ENCODE measurements at regions not wholly inside any gene's neighbourhood (a gene's known extent, or its start where the extent isn't known, plus 50 kb on each side); places are given as distances from the start of the nearest gene placed in this dataset.

DNA sequence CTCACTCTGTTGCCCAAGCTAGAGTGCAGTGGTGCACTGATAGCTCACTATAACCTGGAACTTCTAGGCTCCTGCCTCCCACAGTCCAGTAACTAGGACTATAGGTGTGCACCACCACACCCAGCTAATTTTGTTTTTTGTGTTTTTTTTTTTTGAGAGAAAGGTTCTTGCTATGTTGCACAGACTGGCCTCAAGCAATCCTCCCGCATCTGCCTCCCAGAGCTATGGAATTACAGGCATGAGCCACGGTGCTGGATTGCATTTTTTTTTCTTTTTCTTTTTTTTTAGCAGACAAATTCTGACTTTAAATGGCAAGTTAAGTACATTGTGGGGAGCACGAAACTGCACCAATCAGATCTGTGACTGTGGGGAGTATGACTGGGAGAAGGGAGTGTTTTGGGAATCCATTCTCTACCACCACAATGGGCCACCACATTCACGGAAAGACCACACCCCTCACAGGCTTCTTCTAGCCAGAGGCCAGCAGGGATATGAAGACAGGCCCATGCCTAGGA lies 58.1 kb upstream of the MSMB start:
- TF ChIP-seq ZBTB8A (IDR thresholded peaks at IDR 0.05; ENCODE audit: partially characterized antibody), result no peak
- TF ChIP-seq RFX5 (IDR thresholded peaks at IDR 0.05; ENCODE audit: low read depth, low read length), result no peak
- TF ChIP-seq EZH2 (IDR thresholded peaks at IDR 0.05; ENCODE audit: borderline replicate concordance, low read depth, low read length), result no peak
- TF ChIP-seq, protein P1, sequence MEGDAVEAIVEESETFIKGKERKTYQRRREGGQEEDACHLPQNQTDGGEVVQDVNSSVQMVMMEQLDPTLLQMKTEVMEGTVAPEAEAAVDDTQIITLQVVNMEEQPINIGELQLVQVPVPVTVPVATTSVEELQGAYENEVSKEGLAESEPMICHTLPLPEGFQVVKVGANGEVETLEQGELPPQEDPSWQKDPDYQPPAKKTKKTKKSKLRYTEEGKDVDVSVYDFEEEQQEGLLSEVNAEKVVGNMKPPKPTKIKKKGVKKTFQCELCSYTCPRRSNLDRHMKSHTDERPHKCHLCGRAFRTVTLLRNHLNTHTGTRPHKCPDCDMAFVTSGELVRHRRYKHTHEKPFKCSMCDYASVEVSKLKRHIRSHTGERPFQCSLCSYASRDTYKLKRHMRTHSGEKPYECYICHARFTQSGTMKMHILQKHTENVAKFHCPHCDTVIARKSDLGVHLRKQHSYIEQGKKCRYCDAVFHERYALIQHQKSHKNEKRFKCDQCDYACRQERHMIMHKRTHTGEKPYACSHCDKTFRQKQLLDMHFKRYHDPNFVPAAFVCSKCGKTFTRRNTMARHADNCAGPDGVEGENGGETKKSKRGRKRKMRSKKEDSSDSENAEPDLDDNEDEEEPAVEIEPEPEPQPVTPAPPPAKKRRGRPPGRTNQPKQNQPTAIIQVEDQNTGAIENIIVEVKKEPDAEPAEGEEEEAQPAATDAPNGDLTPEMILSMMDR (IDR thresholded peaks at IDR 0.05 in 2 of 3, conservative IDR thresholded peaks at IDR 0.05 in 1 of 3; ENCODE audit: insufficient read depth in 2 of 3, low read depth in 1 of 3, low read length in 3 of 3), result no peak
- TF ChIP-seq, protein P2, sequence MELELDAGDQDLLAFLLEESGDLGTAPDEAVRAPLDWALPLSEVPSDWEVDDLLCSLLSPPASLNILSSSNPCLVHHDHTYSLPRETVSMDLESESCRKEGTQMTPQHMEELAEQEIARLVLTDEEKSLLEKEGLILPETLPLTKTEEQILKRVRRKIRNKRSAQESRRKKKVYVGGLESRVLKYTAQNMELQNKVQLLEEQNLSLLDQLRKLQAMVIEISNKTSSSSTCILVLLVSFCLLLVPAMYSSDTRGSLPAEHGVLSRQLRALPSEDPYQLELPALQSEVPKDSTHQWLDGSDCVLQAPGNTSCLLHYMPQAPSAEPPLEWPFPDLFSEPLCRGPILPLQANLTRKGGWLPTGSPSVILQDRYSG (tag; conservative IDR thresholded peaks at IDR 0.05; ENCODE audit: low read depth), result no peak
- TF ChIP-seq RNF2 (IDR thresholded peaks at IDR 0.05), result no peak
- TF ChIP-seq, protein P3, sequence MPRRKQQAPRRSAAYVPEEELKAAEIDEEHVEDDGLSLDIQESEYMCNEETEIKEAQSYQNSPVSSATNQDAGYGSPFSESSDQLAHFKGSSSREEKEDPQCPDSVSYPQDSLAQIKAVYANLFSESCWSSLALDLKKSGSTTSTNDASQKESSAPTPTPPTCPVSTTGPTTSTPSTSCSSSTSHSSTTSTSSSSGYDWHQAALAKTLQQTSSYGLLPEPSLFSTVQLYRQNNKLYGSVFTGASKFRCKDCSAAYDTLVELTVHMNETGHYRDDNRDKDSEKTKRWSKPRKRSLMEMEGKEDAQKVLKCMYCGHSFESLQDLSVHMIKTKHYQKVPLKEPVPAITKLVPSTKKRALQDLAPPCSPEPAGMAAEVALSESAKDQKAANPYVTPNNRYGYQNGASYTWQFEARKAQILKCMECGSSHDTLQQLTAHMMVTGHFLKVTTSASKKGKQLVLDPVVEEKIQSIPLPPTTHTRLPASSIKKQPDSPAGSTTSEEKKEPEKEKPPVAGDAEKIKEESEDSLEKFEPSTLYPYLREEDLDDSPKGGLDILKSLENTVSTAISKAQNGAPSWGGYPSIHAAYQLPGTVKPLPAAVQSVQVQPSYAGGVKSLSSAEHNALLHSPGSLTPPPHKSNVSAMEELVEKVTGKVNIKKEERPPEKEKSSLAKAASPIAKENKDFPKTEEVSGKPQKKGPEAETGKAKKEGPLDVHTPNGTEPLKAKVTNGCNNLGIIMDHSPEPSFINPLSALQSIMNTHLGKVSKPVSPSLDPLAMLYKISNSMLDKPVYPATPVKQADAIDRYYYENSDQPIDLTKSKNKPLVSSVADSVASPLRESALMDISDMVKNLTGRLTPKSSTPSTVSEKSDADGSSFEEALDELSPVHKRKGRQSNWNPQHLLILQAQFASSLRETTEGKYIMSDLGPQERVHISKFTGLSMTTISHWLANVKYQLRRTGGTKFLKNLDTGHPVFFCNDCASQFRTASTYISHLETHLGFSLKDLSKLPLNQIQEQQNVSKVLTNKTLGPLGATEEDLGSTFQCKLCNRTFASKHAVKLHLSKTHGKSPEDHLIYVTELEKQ (CRISPR knock-in tag; IDR thresholded peaks at IDR 0.05), result no peak
- TF ChIP-seq EGR1 (conservative IDR thresholded peaks at IDR 0.05), result no peak

Data from K562 (cell line).